Esophagus squamous epithelium (tissue), 5 donors: ENCODE measurements at regions not wholly inside any gene's neighbourhood (a gene's known extent, or its start where the extent isn't known, plus 50 kb on each side); places are given as distances from the start of the nearest gene placed in this dataset.
A peak's percentile ranks its signal among the peaks of the same experiment; 100 is the strongest.

Experiments used
- DNase-seq: peaks from one replicate; lab custom pipeline; 2025; lab: John Stamatoyannopoulos, UW
- H3K27ac ChIP-seq, 4 donors: fragments of 200-600 bp; sonication (generic); one replicate each; pipeline ENCODE4 v1.5.1; 2016 to 2019; ENCODE audit warnings: mild to moderate bottlenecking in 1 of 4
- H3K27me3 ChIP-seq, 4 donors: fragments of 200-600 bp; sonication (generic); 1 replicate in 3 of 4; 2 replicates in 1 of 4; pipeline versions ENCODE4 v1.5.1 to v1.6.0; 2017 to 2021; ENCODE audit warnings: antibody characterized with exemption in 1 of 4
- H3K36me3 ChIP-seq, 3 donors: fragments of 200-600 bp; sonication (generic); one replicate each; pipeline ENCODE4 v1.5.1; 2016 to 2019
- H3K4me1 ChIP-seq, 3 donors: fragments of 200-600 bp; sonication (generic); one replicate each; pipeline ENCODE4 v1.5.1; 2017 to 2019
- H3K4me3 ChIP-seq, 4 donors: fragments of 200-600 bp; sonication (generic); 1 replicate in 3 of 4; 2 replicates in 1 of 4; pipeline ENCODE4 v1.5.1; 2016 to 2019; ENCODE audit warnings: mild to moderate bottlenecking in 2 of 4, moderate library complexity in 1 of 4
- H3K9me3 ChIP-seq, 3 donors: fragments of 200-600 bp; sonication (generic); one replicate each; pipeline ENCODE4 v1.5.1; 2016 to 2019
- POLR2A ChIP-seq, 4 donors: fragments of 450-650 bp; IDR thresholded peaks; one replicate each; pipeline ENCODE4 v1.6.1; 2017; ENCODE audit warnings: antibody characterized with exemption in 4 of 4, mild to moderate bottlenecking in 4 of 4, moderate library complexity in 3 of 4
- WGBS, 2 donors: methylation state at CpG; one replicate each; pipeline ENCODE4 v1.1.5; 2018; 5-methylcytosine and 5-hydroxymethylcytosine counted together
- intact Hi-C: fragments of 100-400 bp; cut with DNase I; formaldehyde crosslinking; loops from one replicate; pipeline ENCODE4 v1.15.0; 2022
- TF ChIP-seq, protein P1 (sequence below), 6 experiments: fragments of 450-650 bp in 4 of 6; fragments of 200-600 bp in 2 of 6; sonication (generic) in 2 of 6; IDR thresholded peaks; one replicate each; pipeline ENCODE4 v1.5.1; 2016 to 2019; ENCODE audit warnings: antibody characterized with exemption in 6 of 6, mild to moderate bottlenecking in 4 of 6, moderate library complexity in 4 of 6
- donor health status: DM: yes; HTN: yes; CAD: no.

DNA sequence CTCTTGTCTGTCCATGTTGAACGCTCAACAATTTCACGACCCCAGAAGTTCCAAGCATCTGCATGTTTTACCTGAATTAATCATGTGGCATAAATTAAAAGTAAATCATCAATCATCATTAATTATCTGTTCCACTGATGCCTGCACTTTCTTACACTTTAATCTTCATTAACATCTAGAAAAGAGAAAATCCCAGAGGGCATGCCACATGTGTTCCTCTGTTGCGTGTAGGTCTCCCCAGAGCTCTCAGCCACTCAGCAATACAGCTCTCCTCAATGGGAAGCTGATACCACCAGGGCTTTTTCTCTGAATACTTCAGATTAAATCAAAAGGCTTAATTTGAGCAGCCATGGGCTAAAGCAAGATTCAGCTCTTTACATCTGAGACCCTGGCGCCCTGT, 722.4 kb upstream of the TENM3 start:
- WGBS, 2 donors: 81 to 86% methylated on average over 4 of the region's 4 CpGs
- intact Hi-C loops: no loop called here

DNA sequence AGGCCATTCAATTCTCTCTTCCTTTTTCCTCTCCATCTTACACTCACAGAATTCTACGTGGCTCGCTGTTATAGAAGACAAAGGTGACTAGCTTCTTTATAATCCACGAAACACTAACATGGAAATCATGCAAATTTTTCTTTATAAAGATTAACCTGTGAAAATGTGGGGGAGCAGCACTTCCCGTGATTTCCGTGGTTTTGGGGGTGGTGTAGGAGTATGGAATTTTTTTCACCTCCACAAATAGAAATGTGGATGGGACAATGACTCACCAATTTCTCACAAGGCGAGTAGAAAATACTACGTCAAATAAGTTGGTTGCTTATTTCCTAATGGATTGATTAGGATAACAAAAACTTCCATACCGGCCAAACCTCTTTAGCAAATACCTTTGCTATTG, 719.2 kb upstream of the TENM3 start:
- intact Hi-C loops: no loop called here
- 56 to 74% methylated on average over 8 of the region's 8 CpGs for WGBS, 2 donors
- TF ChIP-seq, protein P1, sequence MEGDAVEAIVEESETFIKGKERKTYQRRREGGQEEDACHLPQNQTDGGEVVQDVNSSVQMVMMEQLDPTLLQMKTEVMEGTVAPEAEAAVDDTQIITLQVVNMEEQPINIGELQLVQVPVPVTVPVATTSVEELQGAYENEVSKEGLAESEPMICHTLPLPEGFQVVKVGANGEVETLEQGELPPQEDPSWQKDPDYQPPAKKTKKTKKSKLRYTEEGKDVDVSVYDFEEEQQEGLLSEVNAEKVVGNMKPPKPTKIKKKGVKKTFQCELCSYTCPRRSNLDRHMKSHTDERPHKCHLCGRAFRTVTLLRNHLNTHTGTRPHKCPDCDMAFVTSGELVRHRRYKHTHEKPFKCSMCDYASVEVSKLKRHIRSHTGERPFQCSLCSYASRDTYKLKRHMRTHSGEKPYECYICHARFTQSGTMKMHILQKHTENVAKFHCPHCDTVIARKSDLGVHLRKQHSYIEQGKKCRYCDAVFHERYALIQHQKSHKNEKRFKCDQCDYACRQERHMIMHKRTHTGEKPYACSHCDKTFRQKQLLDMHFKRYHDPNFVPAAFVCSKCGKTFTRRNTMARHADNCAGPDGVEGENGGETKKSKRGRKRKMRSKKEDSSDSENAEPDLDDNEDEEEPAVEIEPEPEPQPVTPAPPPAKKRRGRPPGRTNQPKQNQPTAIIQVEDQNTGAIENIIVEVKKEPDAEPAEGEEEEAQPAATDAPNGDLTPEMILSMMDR (IDR thresholded peaks at IDR 0.05): no peak
- TF ChIP-seq POLR2A (IDR thresholded peaks at IDR 0.05): no peak
- Histone ChIP-seq H3K27me3 (no peaks in the 10 kb centered on the region), H3K4me3 (no peak overlapping the region), H3K9me3 (no peaks in the 10 kb centered on the region), H3K36me3 (no peaks in the 10 kb centered on the region), H3K27ac (no peak overlapping the region), H3K4me1 (no peaks in the 10 kb centered on the region)
- DNase-seq: no peak

More for the DNA sequence above, 722.4 kb upstream of the TENM3 start:
- no peaks in the 10 kb centered on the region for H3K9me3 ChIP-seq
- DNase-seq: no peak
- H3K4me1 ChIP-seq: no peaks in the 10 kb centered on the region
- H3K27ac ChIP-seq: no peak overlapping the region
- H3K4me3 ChIP-seq: no peak overlapping the region
- H3K36me3 ChIP-seq: no peaks in the 10 kb centered on the region
- TF ChIP-seq POLR2A (IDR thresholded peaks at IDR 0.05): no peak
- TF ChIP-seq, protein P1 (IDR thresholded peaks at IDR 0.05): no peak
- H3K27me3 ChIP-seq: no peaks in the 10 kb centered on the region

DNA sequence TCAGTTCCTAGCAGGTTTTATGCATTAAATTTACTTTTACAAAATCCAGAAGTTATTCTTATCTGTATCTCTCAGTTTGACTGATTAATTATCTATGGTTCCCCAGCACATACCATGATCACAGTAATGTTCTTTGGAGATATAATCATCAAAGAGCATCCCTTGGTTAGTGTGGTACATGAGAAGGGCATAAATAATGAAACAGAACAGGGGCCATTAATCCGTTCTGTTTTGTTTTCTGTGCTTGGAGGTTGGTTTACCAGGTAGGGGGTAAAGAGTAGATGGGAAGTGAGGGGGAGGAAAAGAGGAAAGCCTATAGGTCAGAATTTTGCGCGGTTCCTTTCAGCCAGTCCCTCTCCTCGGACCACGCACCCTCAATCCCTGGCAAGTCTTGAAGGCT, 718.7 kb upstream of the TENM3 start:
- WGBS, 2 donors: 82 to 85% methylated on average over 5 of the region's 5 CpGs
- no peak for TF ChIP-seq POLR2A (IDR thresholded peaks at IDR 0.05)
- TF ChIP-seq, protein P1 (IDR thresholded peaks at IDR 0.05): no peak
- H3K9me3 ChIP-seq: no peaks in the 10 kb centered on the region
- H3K4me1 ChIP-seq: no peaks in the 10 kb centered on the region
- H3K27me3 ChIP-seq: no peaks in the 10 kb centered on the region
- no peak overlapping the region for H3K27ac ChIP-seq
- DNase-seq: no peak
- no peaks in the 10 kb centered on the region for H3K36me3 ChIP-seq
- intact Hi-C loops: no loop called here
- no peak overlapping the region for H3K4me3 ChIP-seq

DNA sequence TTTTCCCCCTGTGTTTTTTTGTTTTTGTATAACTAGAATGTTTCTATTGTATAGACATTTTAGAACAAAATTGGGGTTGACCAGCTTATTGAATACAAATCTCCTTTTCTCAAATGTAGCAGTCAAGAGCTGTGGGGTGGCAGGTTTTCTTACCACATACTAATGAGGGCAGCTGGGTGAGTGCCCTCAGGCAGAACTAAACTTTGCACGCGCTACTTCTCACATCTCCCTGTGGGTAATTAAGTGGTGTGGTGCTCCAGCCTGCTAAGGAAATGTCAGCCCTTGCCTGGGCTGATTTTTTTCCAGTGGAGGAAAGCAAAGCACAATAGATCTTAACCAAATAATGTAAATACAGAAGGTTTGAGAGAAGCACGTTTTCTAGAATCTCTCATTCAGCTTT, 717.6 kb upstream of the TENM3 start:
- Histone ChIP-seq H3K36me3 (no peaks in the 10 kb centered on the region), H3K4me3 (no peak overlapping the region), H3K4me1 (no peaks in the 10 kb centered on the region), H3K27me3 (no peaks in the 10 kb centered on the region), H3K27ac (no peak overlapping the region), H3K9me3 (no peaks in the 10 kb centered on the region)
- intact Hi-C loops: no loop called here
- WGBS, 2 donors: 2 to 21% methylated on average over 3 of the region's 3 CpGs
- no peak for DNase-seq
- TF ChIP-seq POLR2A (IDR thresholded peaks at IDR 0.05): no peak
- TF ChIP-seq, protein P1 (IDR thresholded peaks at IDR 0.05): no peak

DNA sequence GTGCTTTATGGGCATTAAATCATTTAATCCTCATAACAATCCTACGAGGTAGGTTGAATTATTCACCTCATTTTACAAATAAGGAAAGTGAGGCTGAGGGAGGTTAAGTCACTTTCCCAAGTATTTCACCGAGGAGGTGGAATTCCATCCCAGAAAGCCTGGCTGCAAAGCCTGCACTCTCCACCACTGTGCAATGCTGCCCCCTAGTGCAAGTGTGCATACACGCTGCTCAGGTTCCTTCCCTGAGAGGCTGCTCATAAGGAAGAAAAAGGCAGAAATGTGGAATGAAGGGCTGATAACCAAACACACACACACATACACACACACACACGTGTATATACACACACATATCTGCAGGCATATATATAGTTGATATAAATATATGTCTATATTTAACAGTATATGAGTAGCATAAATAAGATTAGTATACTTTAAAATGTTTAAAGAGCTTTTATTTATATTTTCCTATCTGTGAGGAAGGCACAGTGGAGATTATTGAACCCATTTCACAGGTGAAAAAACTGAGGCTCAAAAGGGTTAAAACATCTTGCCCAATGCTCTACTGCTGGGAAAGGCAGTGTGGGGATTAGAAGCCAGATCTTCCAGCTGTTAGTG, 714.5 kb upstream of the TENM3 start:
- intact Hi-C loops: no loop called here
- H3K27me3 ChIP-seq: no peaks in the 10 kb centered on the region
- TF ChIP-seq, protein P1 (IDR thresholded peaks at IDR 0.05): peak; percentile 21 to 83 (median 68)
- no peak for TF ChIP-seq POLR2A (IDR thresholded peaks at IDR 0.05)
- no peaks in the 10 kb centered on the region for H3K4me1 ChIP-seq
- no peak overlapping the region for H3K27ac ChIP-seq
- no peak overlapping the region for H3K4me3 ChIP-seq
- H3K36me3 ChIP-seq: no peaks in the 10 kb centered on the region
- 1 to 8% methylated on average over 4 of the region's 4 CpGs for WGBS, 2 donors
- DNase-seq: no peak
- H3K9me3 ChIP-seq: no peaks in the 10 kb centered on the region
